Ishikawa (cell line): ENCODE measurements at regions not wholly inside any gene's neighbourhood (a gene's known extent, or its start where the extent isn't known, plus 50 kb on each side); places are given as distances from the start of the nearest gene placed in this dataset.

Source experiments
- CEBPB ChIP-seq: IDR thresholded peaks from 2 replicates; pipeline ENCODE4 v1.6.1; 2012
- CREB1 ChIP-seq: IDR thresholded peaks from 2 replicates; pipeline ENCODE4 v1.6.1; 2012; ENCODE audit warnings: low read depth
- EGR1 ChIP-seq: IDR thresholded peaks from 2 replicates; pipeline ENCODE4 v1.6.1; 2012
- EP300 ChIP-seq: IDR thresholded peaks from 2 replicates; pipeline ENCODE4 v1.6.1; 2012; ENCODE audit warnings: borderline replicate concordance
- FOXM1 ChIP-seq: IDR thresholded peaks from 2 replicates; pipeline ENCODE4 v1.6.1; 2012; ENCODE audit warnings: low read depth, borderline replicate concordance
- NFIC ChIP-seq: IDR thresholded peaks from 2 replicates; pipeline ENCODE4 v1.6.1; 2012
- RAD21 ChIP-seq: IDR thresholded peaks from 2 replicates; pipeline ENCODE4 v1.6.1; 2012; ENCODE audit warnings: low read depth
- REST ChIP-seq: IDR thresholded peaks from 2 replicates; pipeline ENCODE4 v1.6.1; 2012; ENCODE audit warnings: low read depth, mild to moderate bottlenecking
- TAF1 ChIP-seq: IDR thresholded peaks from 2 replicates; pipeline ENCODE4 v1.6.1; 2012; ENCODE audit warnings: low read depth, mild to moderate bottlenecking
- TCF12 ChIP-seq: IDR thresholded peaks from 2 replicates; pipeline ENCODE4 v1.6.1; 2012; ENCODE audit warnings: low read depth
- TEAD4 ChIP-seq: IDR thresholded peaks from 2 replicates; pipeline ENCODE4 v1.6.1; 2012
- YY1 ChIP-seq: IDR thresholded peaks from 2 replicates; pipeline ENCODE4 v1.6.1; 2012; ENCODE audit warnings: low read depth
- TF ChIP-seq, protein P1 (sequence below): IDR thresholded peaks from 2 replicates; pipeline ENCODE4 v1.6.1; 2012
- TF ChIP-seq, protein P2 (sequence below): IDR thresholded peaks from 2 replicates; pipeline ENCODE4 v1.6.1; 2012

DNA sequence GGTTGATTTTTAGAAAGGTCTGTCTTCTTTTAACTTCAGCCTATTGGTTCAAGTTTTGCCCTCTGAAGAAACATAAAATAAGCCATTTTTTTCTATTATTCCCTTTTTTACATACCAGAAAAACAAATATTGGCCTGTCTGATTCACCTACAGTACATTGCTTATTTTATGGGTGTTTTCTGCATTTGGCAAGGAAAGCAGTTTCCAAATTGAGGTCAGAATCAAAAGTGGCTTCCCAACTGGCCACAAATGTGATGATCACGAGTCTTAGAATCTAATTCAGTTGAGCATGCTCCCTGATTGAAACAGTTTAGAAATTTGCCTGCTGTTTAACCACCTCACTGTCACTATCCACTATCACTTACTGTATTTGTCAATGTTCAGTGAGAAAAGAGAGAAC lies 106.9 kb upstream of the CHMP2B start:
- TF ChIP-seq, protein P1, sequence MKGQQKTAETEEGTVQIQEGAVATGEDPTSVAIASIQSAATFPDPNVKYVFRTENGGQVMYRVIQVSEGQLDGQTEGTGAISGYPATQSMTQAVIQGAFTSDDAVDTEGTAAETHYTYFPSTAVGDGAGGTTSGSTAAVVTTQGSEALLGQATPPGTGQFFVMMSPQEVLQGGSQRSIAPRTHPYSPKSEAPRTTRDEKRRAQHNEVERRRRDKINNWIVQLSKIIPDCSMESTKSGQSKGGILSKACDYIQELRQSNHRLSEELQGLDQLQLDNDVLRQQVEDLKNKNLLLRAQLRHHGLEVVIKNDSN = no peak
- no peak for TF ChIP-seq TAF1
- TF ChIP-seq RAD21 = no peak
- TF ChIP-seq, protein P2, sequence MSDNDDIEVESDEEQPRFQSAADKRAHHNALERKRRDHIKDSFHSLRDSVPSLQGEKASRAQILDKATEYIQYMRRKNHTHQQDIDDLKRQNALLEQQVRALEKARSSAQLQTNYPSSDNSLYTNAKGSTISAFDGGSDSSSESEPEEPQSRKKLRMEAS = no peak
- TF ChIP-seq CEBPB = no peak
- TF ChIP-seq CREB1 = no peak
- no peak for TF ChIP-seq YY1
- TF ChIP-seq EP300 = no peak
- no peak for TF ChIP-seq TEAD4
- TF ChIP-seq TCF12 = no peak
- no peak for TF ChIP-seq NFIC
- no peak for TF ChIP-seq EGR1
- no peak for TF ChIP-seq REST
- no peak for TF ChIP-seq FOXM1
